ENCODE measurements at regions not wholly inside any gene's neighbourhood (a gene's known extent, or its start where the extent isn't known, plus 50 kb on each side); places are given as distances from the start of the nearest gene placed in this dataset.

GRCh38 chr7:94157659-94158306 lies 153.6 kb upstream of the BET1 start (continued):
- TF ChIP-seq RREB1 (CRISPR knock-in tag; IDR thresholded peaks at IDR 0.05), result peak; percentile 83
- peak; percentile 66; the same call in 1 of the 2 replicates for TF ChIP-seq PYGO2 (tag; IDR thresholded peaks at IDR 0.05)
- TF ChIP-seq NFXL1 (CRISPR knock-in tag; IDR thresholded peaks at IDR 0.05), result peak; percentile 80; the same call in 1 of the 2 replicates
- TF ChIP-seq ZNF76 (CRISPR knock-in tag; IDR thresholded peaks at IDR 0.05; ENCODE audit: borderline replicate concordance), result peak; percentile 87
- TF ChIP-seq ZNF695 (CRISPR knock-in tag; IDR thresholded peaks at IDR 0.05), result peak; percentile 97
- TF ChIP-seq ZBTB12 (CRISPR knock-in tag; IDR thresholded peaks at IDR 0.05), result peak; percentile 75
- TF ChIP-seq, protein P1, sequence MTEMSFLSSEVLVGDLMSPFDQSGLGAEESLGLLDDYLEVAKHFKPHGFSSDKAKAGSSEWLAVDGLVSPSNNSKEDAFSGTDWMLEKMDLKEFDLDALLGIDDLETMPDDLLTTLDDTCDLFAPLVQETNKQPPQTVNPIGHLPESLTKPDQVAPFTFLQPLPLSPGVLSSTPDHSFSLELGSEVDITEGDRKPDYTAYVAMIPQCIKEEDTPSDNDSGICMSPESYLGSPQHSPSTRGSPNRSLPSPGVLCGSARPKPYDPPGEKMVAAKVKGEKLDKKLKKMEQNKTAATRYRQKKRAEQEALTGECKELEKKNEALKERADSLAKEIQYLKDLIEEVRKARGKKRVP (CRISPR knock-in tag; IDR thresholded peaks at IDR 0.05), result peak; percentile 90
- 0 out of 2 replicates have a peak, but pooled peaks have one; percentile 36 for TF ChIP-seq ZNF551 (CRISPR knock-in tag; IDR thresholded peaks at IDR 0.05)
- TF ChIP-seq ERF (CRISPR knock-in tag; IDR thresholded peaks at IDR 0.05), result peak; percentile 95
- TF ChIP-seq, protein P2, sequence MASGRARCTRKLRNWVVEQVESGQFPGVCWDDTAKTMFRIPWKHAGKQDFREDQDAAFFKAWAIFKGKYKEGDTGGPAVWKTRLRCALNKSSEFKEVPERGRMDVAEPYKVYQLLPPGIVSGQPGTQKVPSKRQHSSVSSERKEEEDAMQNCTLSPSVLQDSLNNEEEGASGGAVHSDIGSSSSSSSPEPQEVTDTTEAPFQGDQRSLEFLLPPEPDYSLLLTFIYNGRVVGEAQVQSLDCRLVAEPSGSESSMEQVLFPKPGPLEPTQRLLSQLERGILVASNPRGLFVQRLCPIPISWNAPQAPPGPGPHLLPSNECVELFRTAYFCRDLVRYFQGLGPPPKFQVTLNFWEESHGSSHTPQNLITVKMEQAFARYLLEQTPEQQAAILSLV (tag; IDR thresholded peaks at IDR 0.05), result peak; percentile 83
- TF ChIP-seq ZFP1 (CRISPR knock-in tag; IDR thresholded peaks at IDR 0.05), result peak; percentile 87
- 0 out of 2 replicates have a peak, but pooled peaks have one; percentile 64 for TF ChIP-seq HMG20A (CRISPR knock-in tag; conservative IDR thresholded peaks at IDR 0.05)
